ENCODE measurements at regions not wholly inside any gene's neighbourhood (a gene's known extent, or its start where the extent isn't known, plus 50 kb on each side); places are given as distances from the start of the nearest gene placed in this dataset.

DNA sequence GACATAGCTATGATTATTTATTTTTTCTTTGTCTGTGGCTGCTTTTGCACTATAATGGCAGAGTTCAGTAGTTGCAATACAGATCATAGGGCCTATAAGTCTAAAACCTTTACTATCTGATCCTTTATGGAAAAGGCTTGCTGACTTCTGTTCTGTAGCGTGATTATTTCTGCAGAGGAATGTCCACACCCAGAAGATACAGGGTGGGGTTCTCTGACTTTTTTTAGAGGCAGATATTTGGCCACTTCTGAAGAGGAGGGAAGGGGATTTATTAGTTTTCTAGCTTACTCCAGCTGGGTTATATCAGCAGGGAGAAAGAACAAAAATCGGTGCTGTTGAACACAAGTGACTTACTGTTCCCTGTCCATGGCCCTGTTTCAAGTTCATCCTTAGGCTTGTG is 97.6 kb downstream of the RPE65 start:
- TF ChIP-seq, protein P1, sequence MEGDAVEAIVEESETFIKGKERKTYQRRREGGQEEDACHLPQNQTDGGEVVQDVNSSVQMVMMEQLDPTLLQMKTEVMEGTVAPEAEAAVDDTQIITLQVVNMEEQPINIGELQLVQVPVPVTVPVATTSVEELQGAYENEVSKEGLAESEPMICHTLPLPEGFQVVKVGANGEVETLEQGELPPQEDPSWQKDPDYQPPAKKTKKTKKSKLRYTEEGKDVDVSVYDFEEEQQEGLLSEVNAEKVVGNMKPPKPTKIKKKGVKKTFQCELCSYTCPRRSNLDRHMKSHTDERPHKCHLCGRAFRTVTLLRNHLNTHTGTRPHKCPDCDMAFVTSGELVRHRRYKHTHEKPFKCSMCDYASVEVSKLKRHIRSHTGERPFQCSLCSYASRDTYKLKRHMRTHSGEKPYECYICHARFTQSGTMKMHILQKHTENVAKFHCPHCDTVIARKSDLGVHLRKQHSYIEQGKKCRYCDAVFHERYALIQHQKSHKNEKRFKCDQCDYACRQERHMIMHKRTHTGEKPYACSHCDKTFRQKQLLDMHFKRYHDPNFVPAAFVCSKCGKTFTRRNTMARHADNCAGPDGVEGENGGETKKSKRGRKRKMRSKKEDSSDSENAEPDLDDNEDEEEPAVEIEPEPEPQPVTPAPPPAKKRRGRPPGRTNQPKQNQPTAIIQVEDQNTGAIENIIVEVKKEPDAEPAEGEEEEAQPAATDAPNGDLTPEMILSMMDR (IDR thresholded peaks at IDR 0.05), result no peak
- no peak for TF ChIP-seq POLR2AphosphoS5 (IDR thresholded peaks at IDR 0.05; ENCODE audit: insufficient read depth in 1 of 2, low read depth in 1 of 2)
